Ecto neural progenitor cell (in vitro differentiated cells): ENCODE measurements at regions not wholly inside any gene's neighbourhood (a gene's known extent, or its start where the extent isn't known, plus 50 kb on each side); places are given as distances from the start of the nearest gene placed in this dataset.

Experiments used
- DNase-seq: peaks from one replicate; pipeline ENCODE4 v3.0.0-alpha.2; 2018; ENCODE audit warnings: low spot score

DNA sequence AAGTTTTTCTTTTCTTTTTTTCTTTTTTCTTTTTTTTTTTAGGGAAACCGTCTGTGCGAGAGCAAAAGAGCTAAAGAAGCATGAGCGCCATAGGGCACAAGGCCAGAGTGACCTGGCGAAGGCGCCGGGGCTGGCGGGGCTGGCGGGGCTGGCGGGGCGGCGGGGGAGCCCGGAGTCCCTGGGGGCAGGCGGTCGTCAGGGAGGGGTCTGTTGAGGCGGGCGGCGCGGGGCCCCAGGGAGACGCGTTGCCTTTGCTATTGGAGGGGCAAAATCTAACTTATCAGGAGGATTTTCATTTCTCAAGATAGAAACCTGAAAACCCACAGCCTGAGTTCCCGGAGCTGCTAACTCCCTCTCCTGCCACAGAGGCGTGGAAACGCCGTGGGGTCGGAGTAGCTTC, 135.6 kb upstream of the SMAD1 start:
- DNase-seq = no peak

DNA sequence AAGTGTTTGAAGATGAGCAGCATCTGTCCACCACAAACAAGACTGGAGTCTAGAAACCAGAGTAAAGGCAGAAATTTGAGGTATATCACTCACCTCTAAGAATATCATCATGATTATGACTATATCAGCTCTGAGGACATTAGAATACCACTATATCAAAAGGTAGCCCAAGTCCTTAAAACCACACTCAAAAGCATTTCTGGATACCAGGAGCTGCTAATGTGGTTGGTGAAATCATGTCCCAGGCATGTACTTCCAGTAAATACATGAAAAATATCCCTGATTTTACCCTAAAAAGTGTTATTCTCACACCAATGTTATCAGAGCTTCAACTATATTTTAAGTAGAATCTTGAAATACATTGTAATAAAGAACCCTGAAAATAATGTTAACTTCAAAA, 136.3 kb upstream of the SMAD1 start:
- no peak for DNase-seq

DNA sequence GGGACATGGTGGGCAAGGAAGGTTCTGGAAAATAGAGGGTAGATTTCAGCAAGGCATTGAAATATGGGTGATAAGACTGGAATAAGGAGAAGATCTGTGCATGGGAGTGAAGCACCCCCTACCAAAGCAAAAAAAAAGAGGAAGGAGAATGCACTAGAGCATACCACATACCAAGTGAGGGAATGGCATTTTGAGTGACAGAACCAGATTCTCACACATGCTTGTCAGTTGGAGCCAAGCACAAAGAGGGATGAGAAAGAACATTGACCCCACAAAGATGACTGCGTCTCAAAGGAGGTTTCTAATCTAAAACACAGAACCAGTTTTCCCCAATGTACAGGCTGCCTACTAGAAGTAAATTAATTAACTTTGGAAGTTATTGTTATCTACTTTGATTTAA, 140.3 kb upstream of the SMAD1 start:
- no peak for DNase-seq

DNA sequence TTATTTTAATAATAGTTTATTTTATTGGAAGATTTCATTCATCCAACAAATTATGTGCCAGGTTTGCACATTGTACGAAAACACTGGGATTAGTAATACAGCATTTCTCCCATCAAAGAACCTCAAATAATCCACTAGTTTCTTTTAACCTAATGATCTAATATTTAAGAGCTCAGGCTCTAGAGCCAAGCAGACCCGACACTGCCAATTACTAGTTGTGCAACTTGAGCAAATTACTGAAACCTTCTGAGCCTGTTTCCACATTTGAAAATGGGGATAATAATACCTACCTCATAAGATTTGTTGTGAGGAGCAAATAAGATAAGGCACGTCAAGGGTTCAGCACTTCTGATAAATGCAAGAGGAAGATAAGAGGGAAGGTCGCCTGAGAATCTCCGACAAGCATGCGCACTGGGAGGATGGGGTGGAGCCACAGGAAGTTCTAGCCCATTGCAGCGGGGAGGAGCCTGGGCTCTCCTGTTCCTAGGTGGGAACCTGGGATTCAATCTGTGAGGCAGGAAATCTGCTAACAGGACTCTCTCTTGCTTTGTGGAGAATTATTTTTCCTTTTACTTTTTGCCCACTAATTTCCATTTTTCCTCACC, 141.5 kb upstream of the SMAD1 start:
- DNase-seq = no peak

DNA sequence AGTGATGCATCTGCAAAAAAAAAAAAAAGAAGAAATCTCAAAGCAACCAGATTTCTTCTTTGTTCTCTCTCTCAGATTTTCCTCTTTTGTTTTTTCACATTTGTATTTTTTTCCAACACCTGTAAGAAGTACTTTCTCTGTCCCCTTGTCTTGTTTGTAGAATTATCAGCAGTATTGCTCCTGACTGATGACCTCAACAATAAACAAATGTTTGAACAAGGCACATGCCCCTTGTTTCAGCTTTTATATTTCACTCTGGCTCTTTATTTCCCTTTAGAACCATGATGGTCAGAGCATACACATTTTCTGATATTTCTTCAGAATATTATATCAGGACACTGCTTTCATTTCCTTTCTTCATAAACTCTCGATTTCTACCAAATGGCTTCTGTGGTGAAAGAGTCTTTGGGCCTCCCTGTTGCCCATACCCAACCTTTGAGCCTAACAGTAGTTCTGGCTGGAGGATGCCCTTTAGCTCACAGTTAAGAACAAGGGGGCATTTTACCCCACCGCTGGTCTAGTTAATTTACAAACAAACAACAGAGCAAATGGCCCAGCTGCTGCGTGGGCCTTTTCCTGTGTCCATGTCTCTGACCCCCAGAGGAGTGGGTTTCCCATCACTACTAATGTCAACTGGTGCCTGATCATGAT, 142.5 kb upstream of the SMAD1 start:
- no peak for DNase-seq

DNA sequence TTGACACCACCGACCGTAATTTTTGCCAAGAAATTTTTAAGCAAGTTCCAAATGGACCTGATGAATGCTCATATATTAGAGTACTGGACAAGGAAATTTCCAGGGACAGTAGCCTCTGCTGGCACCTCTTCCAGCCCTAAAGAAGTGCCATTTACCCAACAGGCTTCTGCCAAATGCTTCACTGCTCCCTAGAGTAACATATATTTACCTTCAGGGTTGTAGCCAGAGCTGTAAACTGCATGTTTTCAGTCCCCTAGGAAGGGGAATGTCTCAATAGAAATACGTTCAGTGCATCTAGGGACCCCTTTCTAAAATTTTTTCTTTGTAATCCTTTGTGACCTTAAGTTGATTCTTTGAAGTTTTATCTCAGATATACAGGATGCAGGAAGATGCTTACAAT, 143.1 kb upstream of the SMAD1 start:
- no peak for DNase-seq

DNA sequence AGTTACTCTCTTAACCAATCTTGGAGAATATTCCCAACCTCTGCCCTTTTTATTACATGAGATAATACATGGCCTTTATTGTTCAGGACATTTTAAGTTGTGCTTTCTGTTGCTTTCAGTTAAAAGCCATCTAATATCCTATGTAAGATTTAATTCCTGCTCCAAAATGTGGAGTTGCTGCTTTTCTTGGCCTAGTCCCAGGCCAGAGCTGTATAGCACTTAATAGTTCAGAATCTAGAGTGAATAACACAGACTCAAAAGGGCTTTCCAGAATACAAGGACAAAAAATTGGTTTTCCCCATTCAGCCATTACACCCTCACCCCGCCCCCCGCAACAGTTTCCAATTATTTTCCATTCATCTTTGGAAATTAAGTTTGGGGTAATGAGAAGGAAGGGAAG, 144.3 kb upstream of the SMAD1 start:
- no peak for DNase-seq

DNA sequence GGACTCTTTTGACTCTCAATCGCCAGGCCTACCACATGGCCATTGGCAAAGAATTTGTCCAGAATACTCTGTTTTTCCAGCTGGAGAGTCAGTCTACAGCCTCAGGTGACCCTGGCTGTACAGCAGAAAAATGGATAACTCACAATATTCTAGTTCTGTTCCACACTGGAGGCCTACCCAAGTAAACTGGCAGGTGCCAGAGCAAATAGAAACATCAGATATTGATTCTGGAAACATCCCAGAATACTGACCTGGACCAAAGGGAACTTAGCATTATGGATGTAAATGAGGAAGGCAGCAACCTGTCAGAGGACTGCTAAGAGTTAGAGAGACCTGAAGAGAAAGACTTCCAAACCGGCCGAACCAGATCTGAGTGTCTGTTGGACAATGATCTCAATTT, 147.9 kb upstream of the SMAD1 start:
- DNase-seq = no peak

DNA sequence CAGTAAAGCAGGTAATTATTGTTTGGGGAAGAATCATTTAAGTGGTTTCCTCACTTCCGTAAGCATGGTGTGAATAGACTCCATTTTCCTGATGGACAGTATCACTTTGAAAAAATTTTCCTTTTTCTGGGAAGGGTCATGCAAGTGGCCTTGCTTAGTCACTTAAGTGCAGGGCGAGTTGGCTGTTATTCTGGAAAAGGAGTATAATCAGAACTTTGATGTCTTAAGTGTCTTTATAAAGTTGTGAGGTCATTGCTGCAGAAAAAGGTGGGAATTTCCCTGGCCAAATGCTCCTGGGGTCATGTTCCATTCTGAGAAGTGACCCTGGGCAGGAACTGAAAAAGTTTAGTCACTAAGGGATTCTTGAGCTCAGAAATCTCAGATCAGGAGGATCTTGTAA, 146.1 kb upstream of the OTUD4 start:
- no peak for DNase-seq

DNA sequence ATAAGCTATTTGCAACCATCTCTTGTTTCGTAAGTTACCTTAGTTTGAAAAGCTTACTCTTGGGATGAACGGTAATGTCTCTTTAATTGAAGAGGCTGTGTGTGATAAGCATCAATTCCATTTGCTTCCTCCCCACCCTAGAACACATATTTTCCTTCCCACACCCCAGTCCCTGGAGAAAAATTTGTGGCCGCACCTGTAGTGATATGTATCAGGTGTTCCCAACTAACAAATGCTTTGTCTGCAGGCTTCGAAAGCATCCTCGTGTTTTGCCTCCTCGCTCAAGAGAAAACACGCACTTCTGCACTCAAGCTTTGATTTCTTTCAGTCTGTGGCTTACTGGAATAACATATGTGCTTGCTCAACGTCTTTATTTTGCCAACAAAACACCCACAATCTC, 143.8 kb upstream of the OTUD4 start:
- no peak for DNase-seq

DNA sequence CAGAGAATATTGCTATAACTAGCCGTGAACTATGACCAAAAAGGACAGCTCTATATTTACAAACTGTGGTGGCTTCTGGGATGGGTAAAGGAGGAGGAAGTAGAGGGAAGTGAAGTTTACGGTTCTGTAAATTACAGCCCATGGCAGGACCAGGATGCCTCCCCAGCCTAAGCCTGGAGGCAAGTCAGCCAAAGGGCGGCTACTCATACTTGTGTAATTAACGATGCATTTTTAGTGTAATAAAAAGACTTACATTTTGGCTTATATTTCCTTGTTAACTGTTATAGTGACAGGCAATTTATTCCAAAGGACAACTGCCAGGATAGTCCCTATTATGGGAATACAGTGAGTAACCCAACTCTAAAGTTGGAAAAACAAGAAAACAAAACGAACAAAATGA, 139.9 kb upstream of the OTUD4 start:
- no peak for DNase-seq

DNA sequence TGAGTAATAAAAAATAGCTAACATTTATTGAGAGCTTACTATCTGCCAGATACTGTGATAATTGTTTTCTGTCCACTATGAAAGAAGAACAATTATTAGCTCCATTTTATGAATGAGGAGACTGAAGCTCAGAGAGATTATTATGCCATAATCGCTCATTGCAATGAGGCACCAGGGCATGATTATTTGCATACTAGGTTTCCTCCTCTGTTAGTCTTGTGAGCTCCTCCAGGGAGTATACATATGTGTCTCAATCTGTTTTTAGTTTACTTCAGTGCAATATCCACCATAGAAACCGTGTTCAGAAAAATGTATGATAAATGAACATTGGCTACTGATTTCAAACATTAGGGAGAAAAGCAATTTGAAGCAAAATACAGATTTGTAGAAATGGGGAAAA, 139.4 kb upstream of the OTUD4 start:
- DNase-seq = no peak

DNA sequence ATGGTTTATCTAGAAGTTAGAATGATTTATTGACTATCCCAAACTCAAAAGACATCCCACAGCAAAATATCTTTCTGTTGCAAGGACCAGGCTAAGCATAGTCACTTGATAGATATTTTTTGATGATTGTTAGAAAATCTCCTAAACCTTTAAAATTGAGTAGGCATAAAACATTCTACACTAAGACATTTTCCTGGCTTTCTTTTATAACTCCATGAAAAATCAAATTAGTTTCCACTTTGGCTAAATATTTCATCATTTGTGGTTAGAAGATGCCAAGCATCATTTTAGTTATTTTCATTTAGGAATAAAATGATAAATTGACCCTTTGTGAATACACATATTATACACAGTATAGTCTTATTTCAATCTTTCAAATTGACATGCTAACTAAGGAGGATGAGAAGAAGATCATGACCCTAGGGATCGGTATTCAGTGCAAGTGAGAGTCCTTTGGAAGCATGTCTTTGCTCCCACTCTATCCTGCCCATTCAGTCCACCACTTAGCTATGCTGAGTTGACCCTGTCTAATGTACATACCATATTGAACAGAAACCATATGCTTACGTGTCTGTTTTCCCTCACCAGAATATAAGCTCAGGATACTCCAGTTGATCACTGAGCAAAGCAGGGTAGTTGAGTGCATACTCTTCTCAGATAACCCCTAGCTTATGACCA, 136.6 kb upstream of the OTUD4 start:
- DNase-seq = no peak

DNA sequence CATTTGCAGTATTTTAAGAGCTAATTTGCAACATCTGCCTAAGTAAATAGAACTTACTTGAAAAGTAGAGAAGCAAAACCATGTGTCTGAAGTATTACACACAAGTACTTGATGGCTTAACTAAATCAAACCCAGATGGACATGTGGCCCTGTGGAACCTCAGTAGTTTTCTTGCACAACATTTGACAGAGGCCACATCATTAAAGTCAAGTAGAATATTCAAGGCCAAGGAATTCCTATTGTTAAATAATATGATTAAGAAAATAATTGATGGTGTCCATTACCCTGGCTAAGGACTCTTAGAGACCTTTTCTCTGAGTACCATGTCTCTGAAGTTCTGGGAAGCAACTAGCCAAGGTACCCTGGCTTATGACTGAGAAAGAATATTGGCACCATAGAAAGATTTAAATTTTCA, 135.4 kb upstream of the OTUD4 start:
- no peak for DNase-seq

DNA sequence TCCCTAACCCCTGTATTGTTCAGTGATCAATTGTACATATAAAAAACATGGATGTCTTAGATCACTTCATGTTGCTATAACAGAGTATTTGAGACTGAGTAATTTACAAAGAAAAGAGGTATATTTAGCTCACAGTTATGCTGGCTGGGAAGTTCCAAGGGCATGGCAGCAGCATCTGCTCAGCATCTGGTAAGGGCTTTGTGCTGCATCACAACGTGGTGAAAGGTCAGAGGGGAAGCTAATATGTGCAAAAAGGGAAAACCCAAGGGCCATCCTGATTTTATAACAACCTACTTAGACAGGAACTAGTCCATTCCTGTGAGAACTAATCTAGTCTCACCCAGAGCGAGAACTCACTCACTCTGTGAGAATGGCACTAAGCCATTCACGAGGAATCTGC, 128.2 kb upstream of the OTUD4 start:
- DNase-seq = no peak

DNA sequence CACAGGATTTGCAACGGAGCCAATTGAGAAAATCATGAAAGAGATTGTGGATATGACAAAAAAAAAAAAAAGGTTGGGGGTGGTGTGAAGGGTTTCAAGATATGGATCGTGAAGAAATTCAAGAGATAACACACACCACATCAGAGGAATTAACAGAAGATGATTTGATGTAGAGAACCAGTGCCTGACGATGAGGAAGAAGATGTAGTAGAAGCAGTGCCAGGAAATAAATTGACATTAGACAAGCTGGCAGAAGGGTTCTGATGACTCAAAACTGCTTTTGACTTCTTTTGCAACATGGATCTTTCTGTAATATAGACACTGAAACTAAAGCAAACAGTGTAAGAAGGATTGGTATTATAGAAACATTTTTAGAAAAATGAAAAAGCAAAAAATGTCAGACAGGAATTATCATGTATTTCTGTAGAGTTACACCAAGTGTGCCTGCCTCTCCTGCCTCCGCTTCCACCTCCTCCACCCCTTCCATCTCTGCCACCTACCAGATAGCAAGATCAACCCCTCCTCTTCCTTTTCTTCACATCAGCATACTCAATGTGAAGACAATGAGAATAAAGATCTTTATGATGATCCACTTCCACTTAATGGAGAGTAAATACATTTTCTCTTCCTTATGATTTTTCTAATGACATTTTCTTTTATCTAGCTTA, 127.5 kb upstream of the OTUD4 start:
- DNase-seq = no peak

DNA sequence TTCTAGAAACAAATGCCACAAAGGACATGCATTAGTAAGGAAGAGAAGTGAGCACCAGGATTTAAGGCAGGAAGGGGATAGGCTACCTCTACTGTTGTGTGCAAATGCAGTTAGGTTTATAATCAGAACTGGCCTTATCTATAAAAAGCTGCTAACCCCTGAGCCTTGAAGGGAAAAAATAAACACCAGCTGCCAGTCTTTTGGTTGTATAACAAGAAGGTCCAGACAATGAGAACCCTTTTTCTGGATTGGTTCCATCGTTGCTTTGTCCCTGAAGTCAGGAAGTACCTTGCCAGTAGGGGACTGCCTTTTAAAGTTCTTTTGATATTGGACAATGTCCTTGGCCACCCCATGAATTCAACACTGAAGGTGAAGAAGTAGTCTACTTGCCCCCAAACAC, 126.7 kb upstream of the OTUD4 start:
- no peak for DNase-seq

DNA sequence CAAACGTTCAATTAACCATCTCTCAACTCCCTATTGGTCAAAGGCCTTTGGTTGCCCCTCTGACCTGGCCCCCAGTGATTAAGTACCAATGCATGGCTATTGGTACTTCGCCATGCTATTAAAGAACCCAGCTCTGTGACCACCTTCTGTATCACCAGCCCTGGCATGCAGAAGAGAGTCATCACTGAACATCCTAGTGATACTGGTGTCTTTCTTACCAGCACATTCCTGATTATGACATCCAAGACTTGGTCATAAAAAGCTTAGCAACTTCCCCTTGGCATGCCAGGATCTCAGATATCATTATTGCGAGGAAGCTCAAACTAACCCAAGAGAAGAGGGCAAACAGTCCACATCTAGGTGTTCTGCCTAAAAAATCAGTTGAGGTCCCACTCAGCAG, 122.3 kb upstream of the OTUD4 start:
- no peak for DNase-seq

DNA sequence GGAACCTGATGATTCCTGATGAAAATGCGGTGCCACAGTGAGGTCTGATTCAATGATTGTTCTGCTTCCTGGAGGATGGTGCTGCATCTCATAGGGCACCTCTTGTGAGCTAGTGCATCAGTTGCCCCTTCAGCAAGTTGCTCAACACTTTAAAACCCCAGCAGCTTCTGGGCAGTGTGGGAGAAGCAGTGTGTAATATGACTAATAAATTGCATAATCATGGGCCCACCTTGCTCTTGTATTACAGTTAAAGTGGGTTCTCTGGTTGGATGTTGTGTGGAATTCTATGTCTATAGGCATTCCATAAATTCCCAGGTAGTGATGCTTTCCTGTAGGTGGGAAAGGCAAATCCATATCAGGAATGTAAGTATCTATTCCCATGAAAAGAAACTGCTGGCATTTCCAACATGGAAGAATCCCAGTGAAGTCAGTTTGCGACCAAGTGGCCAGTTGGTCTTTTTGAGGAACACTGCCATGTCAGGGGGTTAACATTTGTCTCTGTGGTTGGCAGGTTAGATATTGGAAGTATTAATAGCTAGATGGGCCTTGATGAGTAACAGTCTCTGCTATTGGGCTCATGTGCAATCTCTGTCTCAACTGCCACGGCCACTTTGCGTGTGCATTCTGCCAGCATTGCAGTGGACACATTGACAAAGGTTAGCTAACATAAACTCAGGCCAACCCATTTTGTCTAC, 121.1 kb upstream of the OTUD4 start:
- no peak for DNase-seq

DNA sequence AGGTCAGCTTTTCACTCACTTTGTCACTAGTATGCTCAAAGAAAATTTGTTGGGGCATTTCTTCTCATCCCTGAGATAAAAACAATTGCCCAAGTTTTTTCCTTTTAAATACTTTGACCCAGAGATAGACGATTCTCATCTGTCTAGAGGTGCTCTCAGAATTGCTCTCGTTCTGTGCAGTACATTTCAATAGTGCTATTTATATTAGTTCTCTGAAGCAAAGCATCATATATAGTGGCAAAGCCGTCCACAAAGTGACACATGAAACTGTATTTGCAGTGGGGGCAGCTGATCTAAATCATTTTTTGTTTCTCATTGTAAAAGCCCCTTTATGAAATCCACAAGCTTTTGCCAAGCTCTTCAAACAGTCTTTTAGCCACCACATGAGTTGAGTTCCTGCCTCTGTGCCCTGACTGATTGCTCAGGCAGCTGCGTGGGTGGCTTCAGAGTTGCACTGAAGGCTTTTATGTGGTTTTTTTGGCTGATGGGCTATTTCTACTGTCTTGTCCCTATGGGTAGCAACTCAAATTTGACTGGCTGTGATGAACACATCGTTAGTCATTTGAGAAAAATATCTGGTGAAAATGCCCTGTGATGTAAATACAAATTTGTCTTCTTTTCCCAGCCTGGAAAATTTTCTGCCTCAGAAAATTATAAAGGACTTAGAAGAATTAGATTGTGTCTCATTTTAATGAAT, 119.1 kb upstream of the OTUD4 start:
- no peak for DNase-seq

DNA sequence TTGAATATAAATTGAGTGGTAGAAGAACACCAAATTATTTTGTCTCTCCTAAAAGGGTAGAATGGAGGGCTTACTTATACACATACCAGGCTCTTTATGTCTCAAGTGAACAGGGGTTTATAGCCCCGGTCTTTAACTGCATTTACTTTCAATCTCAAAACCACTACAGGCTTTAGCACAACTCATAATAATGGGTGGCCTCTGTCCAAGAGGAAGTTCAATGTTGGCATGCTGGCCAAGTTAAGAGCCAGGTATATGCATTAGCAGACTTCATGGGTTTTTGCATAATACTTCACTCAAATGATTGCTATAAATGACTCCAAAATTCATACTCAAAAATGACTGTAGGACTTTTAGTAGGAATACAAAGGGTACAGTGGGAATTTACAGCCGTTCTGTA, 118.5 kb upstream of the OTUD4 start:
- DNase-seq = no peak

DNA sequence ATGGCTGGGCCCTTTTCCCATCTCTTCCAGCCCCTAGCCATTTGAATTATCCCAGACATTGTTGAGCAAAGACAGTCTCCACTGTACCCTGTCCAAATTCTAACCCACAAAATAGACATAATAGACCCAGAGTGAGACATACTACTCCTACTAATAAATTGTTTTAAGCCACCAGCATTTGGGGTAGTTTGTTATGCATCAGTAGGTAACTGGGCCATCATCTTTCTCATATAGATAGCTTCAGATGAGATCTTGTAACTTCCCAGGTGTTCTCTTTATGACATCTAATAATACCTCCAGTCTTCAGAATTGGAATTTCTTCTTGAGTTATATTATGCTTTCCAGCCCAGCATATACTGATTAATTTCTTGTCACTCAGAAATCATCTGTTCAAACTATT, 117.2 kb upstream of the OTUD4 start:
- no peak for DNase-seq
